Mesenchymal stem cell (in vitro differentiated cells and primary cell): ENCODE measurements at regions not wholly inside any gene's neighbourhood (a gene's known extent, or its start where the extent isn't known, plus 50 kb on each side); places are given as distances from the start of the nearest gene placed in this dataset.

ENCODE experiments used
- DNase-seq: peaks from one replicate; pipeline ENCODE4 v3.0.0-alpha.2; 2013
- H2AFZ ChIP-seq: one replicate; pipeline ENCODE4 v1.6.1; 2013; ENCODE audit warnings: low read depth, mild to moderate bottlenecking, control low read depth, inconsistent platforms, low read length, moderate library complexity
- H2AK5ac ChIP-seq: 2 replicates; pipeline ENCODE4 v1.6.1; 2013; ENCODE audit warnings: low read length, moderate library complexity, mild to moderate bottlenecking, inconsistent platforms; ENCODE audit not compliant: severe bottlenecking
- H2BK120ac ChIP-seq: one replicate; pipeline ENCODE4 v1.6.1; 2013; ENCODE audit warnings: low read depth, mild to moderate bottlenecking, inconsistent platforms, low read length, moderate library complexity
- H2BK12ac ChIP-seq, 2 experiments: one replicate each; pipeline ENCODE4 v1.6.1; 2013; ENCODE audit warnings: inconsistent platforms in 2 of 2, low read length in 2 of 2, mild to moderate bottlenecking in 2 of 2, moderate library complexity in 2 of 2, control low read depth in 1 of 2
- H2BK15ac ChIP-seq: one replicate; pipeline ENCODE4 v1.6.1; 2013; ENCODE audit warnings: mild to moderate bottlenecking, low read depth, inconsistent platforms; ENCODE audit not compliant: poor library complexity, severe bottlenecking
- H2BK5ac ChIP-seq: 2 replicates; pipeline ENCODE4 v1.6.1; 2013; ENCODE audit warnings: low read depth, mild to moderate bottlenecking, low read length, control low read depth, inconsistent platforms; ENCODE audit not compliant: poor library complexity, severe bottlenecking
- H3K14ac ChIP-seq, 2 experiments: one replicate each; pipeline ENCODE4 v1.6.1; 2013; ENCODE audit warnings: inconsistent platforms in 2 of 2, low read length in 2 of 2, control low read depth in 1 of 2, mild to moderate bottlenecking in 1 of 2, moderate library complexity in 1 of 2
- H3K18ac ChIP-seq, 2 experiments: one replicate each; pipeline ENCODE4 v1.6.1; 2013; ENCODE audit warnings: inconsistent platforms in 2 of 2, low read length in 2 of 2, control low read depth in 1 of 2, low read depth in 1 of 2, mild to moderate bottlenecking in 1 of 2
- H3K23ac ChIP-seq, 2 experiments: one replicate each; pipeline ENCODE4 v1.6.1; 2013; ENCODE audit warnings: inconsistent platforms in 2 of 2, low read length in 2 of 2, mild to moderate bottlenecking in 2 of 2, moderate library complexity in 2 of 2, control low read depth in 1 of 2
- H3K27ac ChIP-seq: 2 replicates; pipeline ENCODE4 v1.5.1; 2013; ENCODE audit warnings: mild to moderate bottlenecking, moderate library complexity, low read length, control low read depth, inconsistent platforms; ENCODE audit not compliant: poor library complexity, severe bottlenecking
- H3K27me3 ChIP-seq, 2 experiments: 2 replicates each; pipeline versions ENCODE4 v1.6.1 to v1.7.0; 2013; ENCODE audit warnings: low read length in 2 of 2, mild to moderate bottlenecking in 2 of 2, moderate library complexity in 2 of 2, control low read depth in 1 of 2, inconsistent platforms in 1 of 2; ENCODE audit not compliant: control insufficient read depth in 1 of 2, insufficient read depth in 1 of 2
- H3K36me3 ChIP-seq, 2 experiments: 2 replicates each; pipeline versions ENCODE4 v1.6.1 to v1.7.0; 2013; ENCODE audit warnings: low read length in 2 of 2, control low read depth in 1 of 2, inconsistent platforms in 1 of 2, low read depth in 1 of 2, mild to moderate bottlenecking in 1 of 2; ENCODE audit not compliant: insufficient read depth in 2 of 2, control insufficient read depth in 1 of 2
- H3K4ac ChIP-seq, 2 experiments: one replicate each; pipeline ENCODE4 v1.6.1; 2013; ENCODE audit warnings: inconsistent platforms in 2 of 2, low read length in 2 of 2, mild to moderate bottlenecking in 2 of 2, moderate library complexity in 2 of 2, control low read depth in 1 of 2, low read depth in 1 of 2
- H3K4me1 ChIP-seq: 2 replicates; pipeline ENCODE4 v1.6.1; 2013; ENCODE audit warnings: low read depth, low read length, control low read depth; ENCODE audit not compliant: control insufficient read depth, insufficient read depth
- H3K4me2 ChIP-seq: 2 replicates; pipeline ENCODE4 v1.6.1; 2013; ENCODE audit warnings: low read length, mild to moderate bottlenecking, inconsistent platforms; ENCODE audit not compliant: poor library complexity, severe bottlenecking
- H3K4me3 ChIP-seq, 2 experiments: 2 replicates each; pipeline versions ENCODE4 v1.5.1 to v1.7.0; 2013; ENCODE audit warnings: low read length in 2 of 2, mild to moderate bottlenecking in 2 of 2, control low read depth in 1 of 2, low read depth in 1 of 2; ENCODE audit not compliant: insufficient read depth in 1 of 2
- H3K79me1 ChIP-seq: replicated peaks from 2 replicates; pipeline ENCODE4 v1.6.1; 2013; ENCODE audit warnings: mild to moderate bottlenecking, control low read depth, low read length, inconsistent platforms; ENCODE audit not compliant: poor library complexity, severe bottlenecking
- H3K9ac ChIP-seq: 2 replicates; pipeline ENCODE4 v1.7.0; 2013; ENCODE audit warnings: mild to moderate bottlenecking, low read length, moderate library complexity
- H3K9me3 ChIP-seq: 2 replicates; pipeline ENCODE4 v1.7.0; 2013; ENCODE audit warnings: mild to moderate bottlenecking, low read length; ENCODE audit not compliant: control insufficient read depth
- H4K8ac ChIP-seq: one replicate; pipeline ENCODE4 v1.6.1; 2013; ENCODE audit warnings: inconsistent platforms, mild to moderate bottlenecking, low read length, moderate library complexity
- H4K91ac ChIP-seq: one replicate; pipeline ENCODE4 v1.6.1; 2013; ENCODE audit warnings: mild to moderate bottlenecking, low read length, inconsistent platforms
- WGBS: methylation state at CpG from one replicate; pipeline ENCODE4 v1.1.7; 2013; ENCODE audit warnings: mixed read lengths; 5-methylcytosine and 5-hydroxymethylcytosine counted together

DNA sequence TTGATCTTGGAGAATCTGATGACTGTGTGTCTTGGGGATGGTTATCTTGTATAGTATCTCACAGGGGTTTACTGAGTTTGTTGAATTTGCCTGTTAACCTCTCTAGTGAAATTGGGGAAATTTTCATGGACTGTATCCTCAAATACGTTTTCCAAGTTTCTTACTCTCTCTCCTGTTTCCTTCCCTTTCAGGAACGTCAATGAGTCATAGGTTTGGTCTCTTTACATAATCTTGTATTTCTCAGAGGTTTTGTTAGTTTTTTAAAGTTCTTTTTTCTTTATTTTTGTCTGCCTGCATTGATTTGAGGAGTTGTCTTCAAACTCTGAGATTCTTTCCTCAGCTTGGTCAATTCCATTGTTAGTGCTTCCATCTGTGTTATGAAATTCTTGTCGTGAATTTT is 227.7 kb upstream of the GPRIN3 start:
- no peak overlapping the region for H3K4ac ChIP-seq

DNA sequence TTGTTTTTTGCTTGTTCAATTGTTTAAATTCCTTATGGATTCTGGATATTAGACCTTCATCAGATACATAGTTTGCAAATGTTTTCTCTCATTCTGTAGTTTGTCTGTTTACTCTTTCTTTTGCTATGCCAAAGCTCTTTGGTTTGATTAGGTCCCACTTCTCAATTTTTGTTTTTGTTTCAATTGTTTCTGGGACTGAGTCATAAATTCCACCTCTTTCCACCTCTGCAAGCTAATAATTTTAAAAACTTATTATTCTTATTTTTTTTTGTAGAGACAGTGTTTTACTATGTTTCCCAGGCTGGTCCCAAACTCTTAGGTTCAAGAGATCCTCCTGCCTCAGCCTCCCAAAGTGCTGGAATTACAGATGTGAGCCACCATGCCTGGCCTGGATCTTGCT is 226.8 kb upstream of the GPRIN3 start:
- H3K9ac ChIP-seq: no peak overlapping the region
- H3K4me1 ChIP-seq: no peaks in the 10 kb centered on the region
- no peak overlapping the region for H4K8ac ChIP-seq
- H2BK5ac ChIP-seq: no peak overlapping the region
- H3K14ac ChIP-seq: no peak overlapping the region
- H3K4me2 ChIP-seq: no peak overlapping the region
- H3K4me3 ChIP-seq: no peak overlapping the region
- H3K23ac ChIP-seq: no peak overlapping the region
- no peak overlapping the region for H3K18ac ChIP-seq
- H2BK120ac ChIP-seq: no peak overlapping the region
- no peak overlapping the region for H2BK12ac ChIP-seq
- no peaks in the 10 kb centered on the region for H3K9me3 ChIP-seq
- peaks cover 0 to 4% of the 10 kb centered on the region in 2 experiments for H3K27me3 ChIP-seq
- H3K79me1 ChIP-seq: no peaks in the 10 kb centered on the region
- DNase-seq: no peak
- no peak overlapping the region for H3K4ac ChIP-seq
- no peak overlapping the region for H3K27ac ChIP-seq
- H2BK15ac ChIP-seq: no peak overlapping the region
- no peak overlapping the region for H2AK5ac ChIP-seq
- no peaks in the 10 kb centered on the region for H3K36me3 ChIP-seq
- no peak overlapping the region for H2AFZ ChIP-seq
- no peak overlapping the region for H4K91ac ChIP-seq

More for the DNA sequence above, 227.7 kb upstream of the GPRIN3 start:
- Histone ChIP-seq H3K14ac (no peak overlapping the region), H3K23ac (no peak overlapping the region), H3K27ac (no peak overlapping the region), H3K27me3 (peaks cover 0 to 4% of the 10 kb centered on the region in 2 experiments), H3K4me1 (no peaks in the 10 kb centered on the region), H2BK120ac (no peak overlapping the region), H4K8ac (no peak overlapping the region), H4K91ac (no peak overlapping the region), H3K18ac (no peak overlapping the region), H2AK5ac (no peak overlapping the region), H2BK15ac (no peak overlapping the region), H3K79me1 (no peaks in the 10 kb centered on the region), H2AFZ (no peak overlapping the region), H3K4me3 (no peak overlapping the region), H2BK12ac (no peak overlapping the region), H3K9me3 (no peaks in the 10 kb centered on the region), H3K36me3 (no peaks in the 10 kb centered on the region), H2BK5ac (no peak overlapping the region), H3K9ac (no peak overlapping the region), H3K4me2 (no peak overlapping the region)
- WGBS: 100% methylated on average over 1 of the region's 3 CpGs
- no peak for DNase-seq

DNA sequence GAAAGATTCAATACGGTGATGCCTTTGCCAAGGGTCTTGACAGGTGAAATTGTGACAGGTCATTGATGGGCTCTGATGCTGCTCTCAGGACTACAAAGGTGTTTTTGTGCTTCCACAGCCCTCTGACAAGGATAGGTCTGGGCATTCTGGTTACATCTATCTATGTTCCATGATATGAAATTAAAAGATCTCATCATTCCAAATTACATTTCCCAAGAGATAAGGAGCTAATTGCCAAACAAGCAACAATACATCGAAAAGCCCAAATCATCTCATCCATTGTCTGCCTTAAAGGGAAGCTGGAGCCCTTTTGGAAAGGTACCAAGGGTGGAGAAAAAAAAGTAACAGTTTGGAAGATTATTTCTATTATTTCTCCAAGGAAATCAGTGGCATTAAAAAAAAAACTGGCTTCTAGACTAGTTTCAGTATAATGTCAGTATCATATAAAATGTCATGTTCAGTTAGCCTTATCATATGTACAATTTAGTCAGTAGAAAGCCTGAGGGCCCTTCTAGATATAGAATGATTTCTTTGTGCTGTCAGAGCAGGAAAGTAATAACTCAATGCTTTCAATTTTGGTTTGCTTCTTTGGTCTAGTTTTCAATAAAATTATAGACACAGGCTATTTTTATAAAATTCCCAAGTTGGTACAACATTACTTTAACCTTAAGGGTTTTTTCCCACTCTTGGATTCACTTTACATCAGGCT is 224.5 kb upstream of the GPRIN3 start:
- H3K4me1 ChIP-seq: no peaks in the 10 kb centered on the region
- no peak overlapping the region for H4K91ac ChIP-seq
- peaks cover 0 to 4% of the 10 kb centered on the region in 2 experiments for H3K27me3 ChIP-seq
- H3K14ac ChIP-seq: no peak overlapping the region
- no peak overlapping the region for H2BK120ac ChIP-seq
- H3K36me3 ChIP-seq: no peaks in the 10 kb centered on the region
- no peak overlapping the region for H2BK15ac ChIP-seq
- H3K9me3 ChIP-seq: no peaks in the 10 kb centered on the region
- no peak overlapping the region for H3K27ac ChIP-seq
- H3K9ac ChIP-seq: no peak overlapping the region
- H4K8ac ChIP-seq: no peak overlapping the region
- H2AFZ ChIP-seq: no peak overlapping the region
- no peak overlapping the region for H3K23ac ChIP-seq
- H3K4me2 ChIP-seq: no peak overlapping the region
- WGBS: 100% methylated on average over 1 of the region's 2 CpGs
- no peak overlapping the region for H2BK12ac ChIP-seq
- DNase-seq: no peak
- no peaks in the 10 kb centered on the region for H3K79me1 ChIP-seq
- peak overlapping the region in 1 of 2 experiments; percentile 70 for H3K18ac ChIP-seq
- no peak overlapping the region for H3K4me3 ChIP-seq
- H2BK5ac ChIP-seq: no peak overlapping the region
- H3K4ac ChIP-seq: no peak overlapping the region
- H2AK5ac ChIP-seq: no peak overlapping the region

GRCh38 chr4:89528526-89529133 is 221.0 kb upstream of the GPRIN3 start:
- H3K4me1 ChIP-seq: no peaks in the 10 kb centered on the region
- H4K91ac ChIP-seq: no peak overlapping the region
- H4K8ac ChIP-seq: no peak overlapping the region
- H3K4me3 ChIP-seq: no peak overlapping the region
- no peaks in the 10 kb centered on the region for H3K9me3 ChIP-seq
- H3K4ac ChIP-seq: no peak overlapping the region
- H3K36me3 ChIP-seq: no peaks in the 10 kb centered on the region
- no peak overlapping the region for H3K14ac ChIP-seq
- no peak overlapping the region for H3K27ac ChIP-seq
- H3K27me3 ChIP-seq: peaks cover 0 to 4% of the 10 kb centered on the region in 2 experiments
- H3K4me2 ChIP-seq: no peak overlapping the region
- no peak overlapping the region for H2AFZ ChIP-seq
- H2BK5ac ChIP-seq: no peak overlapping the region
- no peak overlapping the region for H2BK12ac ChIP-seq
- no peak overlapping the region for H3K18ac ChIP-seq
- no peak overlapping the region for H2BK120ac ChIP-seq
- no peak overlapping the region for H3K9ac ChIP-seq
- WGBS: 100% methylated on average over 2 of the region's 4 CpGs
- no peaks in the 10 kb centered on the region for H3K79me1 ChIP-seq
- H2BK15ac ChIP-seq: no peak overlapping the region
- no peak overlapping the region for H3K23ac ChIP-seq
- DNase-seq: no peak
- no peak overlapping the region for H2AK5ac ChIP-seq
